Activated T-cell treated with anti-CD3 and anti-CD28 coated beads, Interleukin-2, amount 50 U/mL, for 72 hours (primary cell): ENCODE measurements at regions not wholly inside any gene's neighbourhood (a gene's known extent, or its start where the extent isn't known, plus 50 kb on each side); places are given as distances from the start of the nearest gene placed in this dataset.
A peak's percentile ranks its signal among the peaks of the same experiment; 100 is the strongest.

Source experiments
- ATAC-seq, 2 donors: fragments of 150-1000 bp; cut with Tn5 transposase; replicated peaks in 1 of 2; 2 replicates each; pipeline ENCODE4 v1.10.0; 2021; ENCODE audit warnings: moderate library complexity in 2 of 2, mild to moderate bottlenecking in 1 of 2
- DNase-seq, 2 donors: peaks; one replicate each; pipeline ENCODE4 v3.0.0; 2021 to 2022; ENCODE audit warnings: mixed read lengths in 1 of 2
- H3K27ac Mint-ChIP-seq: one replicate; pipeline ENCODE4 v1.8.0; 2022; ENCODE audit warnings: mild to moderate bottlenecking, moderate library complexity, mixed read lengths
- H3K27me3 Mint-ChIP-seq: one replicate; pipeline ENCODE4 v1.8.0; 2022; ENCODE audit warnings: low read depth, mixed read lengths
- H3K36me3 Mint-ChIP-seq, 2 donors: one replicate each; pipeline ENCODE4 v1.8.0; 2022; ENCODE audit warnings: mixed read lengths in 2 of 2, mild to moderate bottlenecking in 1 of 2; ENCODE audit not compliant: insufficient read depth in 2 of 2
- H3K4me1 Mint-ChIP-seq: one replicate; pipeline ENCODE4 v1.8.0; 2022; ENCODE audit warnings: low read depth, mixed read lengths
- H3K4me3 Mint-ChIP-seq, 2 donors: one replicate each; pipeline ENCODE4 v1.8.0; 2022; ENCODE audit warnings: mild to moderate bottlenecking in 2 of 2, mixed read lengths in 2 of 2, moderate library complexity in 2 of 2
- H3K9me3 Mint-ChIP-seq, 2 donors: one replicate each; pipeline ENCODE4 v1.8.0; 2022; ENCODE audit warnings: mixed read lengths in 2 of 2

GRCh38 chr18:25962919-25963318, 127.5 kb downstream of the SS18 start:
- no peaks in the 10 kb centered on the region for H3K9me3 Mint-ChIP-seq
- ATAC-seq (no peak), DNase-seq (no peak)
- peaks cover 16% of the 10 kb centered on the region for H3K27me3 Mint-ChIP-seq
- no peaks in the 10 kb centered on the region for H3K4me1 Mint-ChIP-seq
- no peak overlapping the region for H3K27ac Mint-ChIP-seq
- H3K4me3 Mint-ChIP-seq = no peak overlapping the region
- no peaks in the 10 kb centered on the region for H3K36me3 Mint-ChIP-seq

DNA sequence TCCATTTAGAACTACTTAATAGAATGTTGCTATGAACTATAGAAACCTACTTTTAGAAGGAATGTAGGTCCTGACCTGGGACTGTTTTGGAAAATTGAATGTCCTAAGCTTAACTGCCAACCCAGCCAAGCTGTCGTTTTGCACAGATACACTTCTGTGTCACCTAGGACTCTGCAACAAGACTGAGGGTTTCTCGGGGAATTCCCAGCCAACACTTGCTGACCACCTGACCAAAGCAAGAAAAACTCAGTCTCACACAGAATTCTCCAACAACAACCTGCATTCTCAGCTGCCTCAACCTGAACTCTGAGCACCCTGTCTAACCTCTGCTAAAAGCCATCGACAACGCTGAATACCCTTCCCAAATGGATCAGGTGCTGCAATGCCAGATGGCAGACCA, 128.2 kb downstream of the SS18 start:
- Mint-ChIP-seq H3K4me1 (no peaks in the 10 kb centered on the region), H3K36me3 (no peaks in the 10 kb centered on the region)

GRCh38 chr18:25957017-25957416, 133.4 kb downstream of the SS18 start:
- H3K36me3 Mint-ChIP-seq = no peaks in the 10 kb centered on the region
- DNase-seq (no peak), ATAC-seq (no peak)
- no peak overlapping the region for H3K4me3 Mint-ChIP-seq
- H3K27me3 Mint-ChIP-seq = peaks cover 7% of the 10 kb centered on the region
- no peaks in the 10 kb centered on the region for H3K9me3 Mint-ChIP-seq
- H3K27ac Mint-ChIP-seq = no peak overlapping the region
- H3K4me1 Mint-ChIP-seq = peaks cover 10% of the 10 kb centered on the region

More for the DNA sequence above, 128.2 kb downstream of the SS18 start:
- DNase-seq = no peak
- Mint-ChIP-seq H3K4me3 (no peak overlapping the region), H3K27me3 (peaks cover 16% of the 10 kb centered on the region), H3K9me3 (no peaks in the 10 kb centered on the region), H3K27ac (no peak overlapping the region)
- ATAC-seq = no peak

- ATAC-seq (no peak), DNase-seq (no peak)
- Mint-ChIP-seq H3K9me3 (peaks cover 0 to 1% of the 10 kb centered on the region in 2 donors), H3K27ac (no peak overlapping the region), H3K36me3 (no peaks in the 10 kb centered on the region), H3K4me3 (peak overlapping the region; percentile 22 to 46), H3K27me3 (no peaks in the 10 kb centered on the region), H3K4me1 (peaks cover 10% of the 10 kb centered on the region)
These were observed 137.3 kb downstream of the SS18 start for GRCh38 chr18:25953111-25953510.

DNA sequence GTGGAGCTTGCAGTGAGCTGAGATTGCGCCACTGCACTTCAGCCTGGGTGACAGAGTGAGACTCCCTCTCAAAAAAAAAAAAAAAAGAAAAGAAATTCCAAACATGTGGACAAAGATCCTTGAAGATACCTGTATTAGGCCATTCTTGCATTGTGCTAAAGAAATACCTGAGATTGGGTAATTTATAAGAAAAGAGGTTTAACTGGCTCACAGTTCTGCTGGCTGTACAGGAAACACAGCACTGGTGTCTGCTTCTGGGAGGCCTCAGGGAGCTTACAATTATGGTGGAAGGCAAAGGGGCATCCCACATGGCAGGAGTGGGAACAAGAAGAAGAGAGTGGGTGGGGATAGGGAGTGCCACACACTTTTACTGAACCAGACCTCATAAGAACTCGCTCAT, 140.1 kb downstream of the SS18 start:
- H3K27ac Mint-ChIP-seq = no peak overlapping the region
- H3K9me3 Mint-ChIP-seq = peaks cover 0 to 1% of the 10 kb centered on the region in 2 donors
- H3K36me3 Mint-ChIP-seq = no peaks in the 10 kb centered on the region
- H3K27me3 Mint-ChIP-seq = peaks cover 11% of the 10 kb centered on the region
- no peak overlapping the region for H3K4me3 Mint-ChIP-seq
- ATAC-seq = no peak
- no peak for DNase-seq
- peaks cover 10% of the 10 kb centered on the region for H3K4me1 Mint-ChIP-seq

DNA sequence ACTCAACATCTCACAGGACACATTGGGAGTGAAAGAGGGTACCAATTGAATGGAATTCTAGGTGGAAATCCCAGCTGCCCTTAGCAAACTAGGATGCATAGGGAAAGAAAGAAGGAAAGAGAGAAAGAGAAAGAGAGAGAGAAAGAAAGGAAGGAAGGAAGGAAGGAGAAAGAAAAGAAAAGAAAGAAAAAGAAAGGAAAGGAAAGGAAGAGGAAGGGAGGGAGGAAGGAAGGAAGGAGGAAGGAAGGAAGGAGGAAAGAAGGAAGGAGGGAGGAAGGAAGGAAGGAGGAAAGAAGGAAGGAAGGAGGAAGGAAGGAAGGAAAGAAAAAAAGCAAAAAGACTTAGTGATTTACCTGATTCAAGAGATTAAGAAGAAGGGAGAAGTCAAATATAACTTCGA, 143.9 kb downstream of the SS18 start:
- H3K27ac Mint-ChIP-seq = no peak overlapping the region
- H3K4me3 Mint-ChIP-seq = no peak overlapping the region
- H3K36me3 Mint-ChIP-seq = no peaks in the 10 kb centered on the region
- ATAC-seq (no peak), DNase-seq (no peak)
- H3K4me1 Mint-ChIP-seq = no peaks in the 10 kb centered on the region
- H3K9me3 Mint-ChIP-seq = peaks cover 0 to 1% of the 10 kb centered on the region in 2 donors
- H3K27me3 Mint-ChIP-seq = peaks cover 11% of the 10 kb centered on the region

DNA sequence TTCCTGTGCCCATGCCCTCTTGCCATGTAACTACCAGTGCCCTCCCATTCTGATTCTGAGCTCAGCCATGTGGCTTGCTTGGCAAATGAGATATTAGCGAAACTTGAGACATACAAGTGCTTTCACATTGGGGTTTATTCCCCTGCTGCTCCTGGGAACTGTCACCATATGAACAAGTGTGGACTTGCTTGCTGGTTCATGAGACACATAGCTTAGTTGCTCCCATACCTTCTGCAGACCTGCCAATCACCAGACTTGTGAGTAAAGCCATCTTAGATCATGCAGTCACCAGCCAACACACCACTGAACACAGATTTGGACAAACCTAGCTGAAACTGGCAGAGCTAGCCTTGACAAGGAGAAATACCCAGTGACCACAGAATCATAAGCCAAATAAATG, 155.1 kb downstream of the SS18 start:
- no peaks in the 10 kb centered on the region for H3K36me3 Mint-ChIP-seq
- no peak for ATAC-seq
- peaks cover 7% of the 10 kb centered on the region for H3K27me3 Mint-ChIP-seq
- DNase-seq = no peak
- no peak overlapping the region for H3K4me3 Mint-ChIP-seq
- no peaks in the 10 kb centered on the region for H3K4me1 Mint-ChIP-seq
- H3K27ac Mint-ChIP-seq = no peak overlapping the region
- no peaks in the 10 kb centered on the region for H3K9me3 Mint-ChIP-seq

GRCh38 chr18:25931126-25931525, 159.3 kb downstream of the SS18 start:
- ATAC-seq (no peak), DNase-seq (no peak)
- Mint-ChIP-seq H3K9me3 (no peaks in the 10 kb centered on the region), H3K36me3 (no peaks in the 10 kb centered on the region), H3K27me3 (no peaks in the 10 kb centered on the region), H3K27ac (no peak overlapping the region), H3K4me1 (no peaks in the 10 kb centered on the region), H3K4me3 (no peak overlapping the region)

DNA sequence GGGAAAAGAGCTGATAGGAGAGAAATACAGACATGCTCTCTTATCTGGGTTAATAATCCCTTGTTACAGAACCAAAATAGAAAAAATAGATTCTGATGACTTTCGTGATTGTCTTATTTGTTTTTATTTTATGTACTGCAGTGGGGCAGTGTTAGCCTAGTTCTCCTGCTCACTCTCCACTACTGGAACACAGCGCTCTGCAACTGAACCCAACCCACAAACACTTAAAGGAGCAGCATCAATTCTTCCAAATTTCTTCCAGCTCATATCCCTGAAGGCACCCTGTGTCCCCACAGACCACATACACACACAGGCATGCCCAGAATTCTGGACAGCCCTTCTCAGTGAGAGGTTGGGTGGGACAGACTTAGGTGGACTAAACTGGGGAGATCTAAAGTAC, 160.6 kb downstream of the SS18 start:
- no peak for DNase-seq
- H3K27ac Mint-ChIP-seq = no peak overlapping the region
- no peaks in the 10 kb centered on the region for H3K27me3 Mint-ChIP-seq
- H3K36me3 Mint-ChIP-seq = no peaks in the 10 kb centered on the region
- no peaks in the 10 kb centered on the region for H3K4me1 Mint-ChIP-seq
- no peak for ATAC-seq
- H3K4me3 Mint-ChIP-seq = no peak overlapping the region
- no peaks in the 10 kb centered on the region for H3K9me3 Mint-ChIP-seq

DNA sequence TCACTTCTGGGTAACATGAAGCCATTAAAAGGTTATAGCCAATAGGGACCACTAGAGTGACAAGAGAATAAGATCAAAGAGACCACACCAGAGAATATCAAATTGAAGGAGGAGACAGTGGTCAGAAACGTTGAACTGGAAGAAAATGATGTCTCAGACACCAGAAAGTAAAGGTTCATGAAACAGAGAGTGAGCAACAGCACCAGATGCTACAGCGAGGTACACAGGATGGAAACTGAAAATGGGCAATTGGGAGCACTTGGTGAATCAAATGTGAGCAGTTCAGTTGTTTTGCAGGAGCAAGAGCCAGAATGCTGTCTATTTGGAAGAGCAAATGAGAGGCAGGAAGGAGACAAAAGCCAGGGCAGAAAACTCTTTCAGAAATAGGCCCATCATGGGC, 162.6 kb downstream of the SS18 start:
- Mint-ChIP-seq H3K27me3 (no peaks in the 10 kb centered on the region), H3K36me3 (no peaks in the 10 kb centered on the region), H3K9me3 (no peaks in the 10 kb centered on the region), H3K4me3 (no peak overlapping the region), H3K27ac (no peak overlapping the region), H3K4me1 (no peaks in the 10 kb centered on the region)
- DNase-seq = no peak
- no peak for ATAC-seq

DNA sequence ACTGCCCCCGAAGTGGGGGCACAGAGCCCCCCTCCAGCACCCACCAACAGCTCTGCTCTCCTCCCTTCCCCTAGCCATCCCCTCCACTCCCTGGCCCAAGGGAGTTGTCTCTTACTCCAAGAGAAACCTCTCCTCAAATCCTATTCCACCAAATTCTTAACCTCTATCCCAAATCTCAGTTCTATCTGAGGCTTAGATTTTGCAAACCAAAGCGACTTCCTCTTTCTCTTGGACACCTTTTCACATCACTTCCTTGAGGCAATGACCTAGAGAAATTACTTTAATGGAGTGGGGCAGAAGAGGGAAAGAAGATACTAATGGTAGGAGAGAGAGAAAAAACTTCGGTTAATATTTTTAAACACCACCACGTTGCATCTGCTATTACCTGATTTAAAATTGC, 167.2 kb downstream of the SS18 start:
- ATAC-seq = no peak

DNA sequence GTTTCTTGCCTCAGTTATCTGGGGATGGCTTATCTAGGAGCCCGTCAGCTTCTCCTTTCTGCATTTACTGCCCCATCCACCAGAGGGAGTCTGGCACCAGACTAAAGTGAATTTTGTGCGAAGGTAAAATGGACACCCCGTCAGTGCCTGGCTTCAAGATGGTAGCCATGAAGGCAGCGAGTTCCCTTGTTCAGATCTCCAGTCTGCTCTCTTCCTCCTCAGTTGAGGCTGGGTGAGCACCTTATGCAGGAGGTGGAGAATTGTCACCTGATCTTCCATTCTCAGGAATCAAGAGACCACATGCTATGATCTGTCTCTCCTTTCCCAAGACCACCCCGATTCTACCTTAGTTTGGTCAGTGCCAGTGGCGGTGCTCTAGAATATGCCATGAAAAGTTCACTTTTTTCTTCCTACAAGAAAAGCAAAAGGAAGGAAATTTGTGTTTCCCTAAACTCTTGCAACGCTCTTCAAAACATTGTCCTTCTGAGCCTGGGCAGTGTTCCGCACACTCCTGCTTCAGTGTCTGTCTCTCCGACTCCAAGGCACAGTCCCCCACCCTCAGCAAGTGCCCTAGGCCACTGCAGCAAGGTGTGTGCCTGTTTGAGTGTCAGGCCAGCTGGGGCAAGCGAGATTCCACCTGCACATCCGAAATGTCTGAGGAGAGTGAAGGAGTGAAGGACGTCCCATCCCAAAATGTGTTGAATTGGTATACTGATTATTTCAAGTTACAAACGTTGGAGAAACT, 168.6 kb downstream of the SS18 start:
- Mint-ChIP-seq H3K4me3 (no peak overlapping the region), H3K36me3 (no peaks in the 10 kb centered on the region), H3K9me3 (no peaks in the 10 kb centered on the region), H3K4me1 (no peaks in the 10 kb centered on the region), H3K27ac (no peak overlapping the region), H3K27me3 (peaks cover 7% of the 10 kb centered on the region)
- DNase-seq (peak; percentile 50 to 57), ATAC-seq (peak; percentile 62 to 64)

More for the DNA sequence above, 167.2 kb downstream of the SS18 start:
- no peaks in the 10 kb centered on the region for H3K4me1 Mint-ChIP-seq
- no peaks in the 10 kb centered on the region for H3K36me3 Mint-ChIP-seq
- DNase-seq = no peak
- no peak overlapping the region for H3K4me3 Mint-ChIP-seq
- no peaks in the 10 kb centered on the region for H3K27me3 Mint-ChIP-seq
- no peak overlapping the region for H3K27ac Mint-ChIP-seq
- H3K9me3 Mint-ChIP-seq = no peaks in the 10 kb centered on the region

- Mint-ChIP-seq H3K4me1 (no peaks in the 10 kb centered on the region), H3K9me3 (no peaks in the 10 kb centered on the region), H3K27ac (no peak overlapping the region), H3K4me3 (no peak overlapping the region), H3K36me3 (no peaks in the 10 kb centered on the region), H3K27me3 (peaks cover 14% of the 10 kb centered on the region)
- DNase-seq (no peak), ATAC-seq (no peak)
These were observed 174.5 kb downstream of the SS18 start for GRCh38 chr18:25915907-25916306.

DNA sequence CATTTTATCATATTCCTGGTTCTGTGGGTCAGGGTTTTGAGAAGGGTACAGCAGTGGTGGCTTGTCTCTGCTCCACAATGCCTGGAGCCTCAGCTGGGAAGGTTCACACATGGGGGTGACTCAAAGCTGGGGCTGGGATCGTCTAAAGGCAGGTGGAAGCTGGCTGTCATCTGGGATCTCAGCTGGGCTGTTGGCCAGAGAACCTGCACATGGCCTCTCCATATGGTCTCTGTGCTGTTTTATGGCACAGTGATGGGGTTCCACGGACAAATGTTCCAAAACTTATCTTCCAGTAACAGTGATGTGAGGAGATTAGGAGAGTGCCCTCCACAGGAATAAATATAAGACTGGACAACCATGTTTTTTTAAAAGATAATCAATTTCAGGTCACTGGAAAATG, 191.4 kb downstream of the SS18 start:
- H3K4me3 Mint-ChIP-seq = no peak overlapping the region
- DNase-seq (no peak), ATAC-seq (no peak)
- H3K36me3 Mint-ChIP-seq = no peaks in the 10 kb centered on the region
- no peak overlapping the region for H3K27ac Mint-ChIP-seq
- no peaks in the 10 kb centered on the region for H3K4me1 Mint-ChIP-seq
- H3K9me3 Mint-ChIP-seq = peaks cover 1 to 3% of the 10 kb centered on the region in 2 donors
- peaks cover 20% of the 10 kb centered on the region for H3K27me3 Mint-ChIP-seq
